IMR-90 (cell line): ENCODE measurements at regions not wholly inside any gene's neighbourhood (a gene's known extent, or its start where the extent isn't known, plus 50 kb on each side); places are given as distances from the start of the nearest gene placed in this dataset.

Experiments used
- ATAC-seq: fragments of 200-7000 bp; cut with Tn5 transposase; 2 replicates; pipeline ENCODE4 v1.9.1; 2020; ENCODE audit warnings: low read depth, mild to moderate bottlenecking, moderate library complexity
- BruUV-seq: library from RNA; stranded (reverse); fragments of 400-500 nt; replicated peaks from 2 replicates; lab custom pipeline; 2021; lab: Mats Ljungman, UMichigan
- CTCF ChIA-PET: fragments of 300-600 bp; formaldehyde crosslinking; extraction: SDS; loops from one replicate; lab custom pipeline; 2021; ENCODE audit warnings: antibody characterized with exemption; lab: Yijun Ruan, JAX
- POLR2A ChIA-PET: fragments of 300-600 bp; sonication (Branson Sonifier 250); formaldehyde crosslinking; loops from one replicate; lab custom pipeline; 2022; ENCODE audit warnings: antibody characterized with exemption; ENCODE audit not compliant: unreplicated experiment; lab: Charles Lee
- DNase-seq: peaks from one replicate; pipeline ENCODE4 v3.0.0; 2013
- H2AFZ ChIP-seq: replicated peaks from 2 replicates; pipeline ENCODE3; 2013; ENCODE audit warnings: low read length, mild to moderate bottlenecking; ENCODE audit not compliant: poor library complexity
- H2AK5ac ChIP-seq: 2 replicates; pipeline ENCODE4 v1.6.1; 2013; ENCODE audit warnings: low read depth, low read length, inconsistent platforms
- H2AK9ac ChIP-seq: replicated peaks from 2 replicates; pipeline ENCODE3; 2013; ENCODE audit warnings: mild to moderate bottlenecking, low read depth, low read length, moderate library complexity; ENCODE audit not compliant: poor library complexity
- H2BK120ac ChIP-seq: 2 replicates; pipeline ENCODE4 v1.6.1; 2013; ENCODE audit warnings: low read depth, low read length, inconsistent platforms
- H2BK15ac ChIP-seq: 3 replicates; pipeline ENCODE4 v1.6.1; 2013; ENCODE audit warnings: low read depth, low read length, inconsistent platforms
- H2BK20ac ChIP-seq: 2 replicates; pipeline ENCODE4 v1.6.1; 2013; ENCODE audit warnings: low read depth, mild to moderate bottlenecking, inconsistent platforms, low read length, moderate library complexity
- H2BK5ac ChIP-seq: 2 replicates; pipeline ENCODE4 v1.6.1; 2013; ENCODE audit warnings: mild to moderate bottlenecking, low read depth, low read length, inconsistent platforms; ENCODE audit not compliant: poor library complexity, severe bottlenecking
- H3K14ac ChIP-seq: replicated peaks from 2 replicates; pipeline ENCODE4 v1.6.1; 2013; ENCODE audit warnings: low read depth, low read length, inconsistent platforms
- H3K18ac ChIP-seq: 2 replicates; pipeline ENCODE4 v1.6.1; 2013; ENCODE audit warnings: low read depth, low read length, control low read depth
- H3K23ac ChIP-seq: 2 replicates; pipeline ENCODE4 v1.6.1; 2013; ENCODE audit warnings: low read depth, low read length, inconsistent platforms
- H3K27ac ChIP-seq: 2 replicates; pipeline ENCODE4 v1.5.1; 2013; ENCODE audit warnings: mild to moderate bottlenecking, control low read depth, low read length; ENCODE audit not compliant: insufficient read depth
- H3K27me3 ChIP-seq: 2 replicates; pipeline ENCODE4 v1.6.1; 2013; ENCODE audit warnings: low read length; ENCODE audit not compliant: control insufficient read depth, insufficient read depth
- H3K36me3 ChIP-seq: 2 replicates; pipeline ENCODE4 v1.6.1; 2013; ENCODE audit warnings: low read length, mixed read lengths; ENCODE audit not compliant: control insufficient read depth, insufficient read depth
- H3K4ac ChIP-seq: 2 replicates; pipeline ENCODE4 v1.6.1; 2013; ENCODE audit warnings: low read depth, low read length, inconsistent platforms
- H3K4me1 ChIP-seq: 2 replicates; pipeline ENCODE4 v1.6.1; 2013; ENCODE audit warnings: low read length, mixed read lengths; ENCODE audit not compliant: control insufficient read depth, insufficient read depth
- H3K4me2 ChIP-seq: 2 replicates; pipeline ENCODE4 v1.6.1; 2013; ENCODE audit warnings: low read depth, mild to moderate bottlenecking, control low read depth, low read length, moderate library complexity
- H3K4me3 ChIP-seq: 2 replicates; pipeline ENCODE4 v1.5.1; 2013; ENCODE audit warnings: low read depth, mild to moderate bottlenecking, control low read depth, low read length, moderate library complexity; ENCODE audit not compliant: insufficient read depth
- H3K56ac ChIP-seq: 2 replicates; pipeline ENCODE4 v1.6.1; 2013; ENCODE audit warnings: low read length, inconsistent platforms; ENCODE audit not compliant: insufficient read depth; ENCODE audit errors: extremely low read depth
- H3K79me1 ChIP-seq, 2 experiments: 2 replicates each; pipeline ENCODE4 v1.6.1; 2013; ENCODE audit warnings: low read length in 2 of 2, inconsistent platforms in 1 of 2, low read depth in 1 of 2
- H3K9ac ChIP-seq: 2 replicates; pipeline ENCODE4 v1.6.1; 2013; ENCODE audit warnings: low read depth, low read length, control low read depth
- H3K9me1 ChIP-seq: 2 replicates; pipeline ENCODE4 v1.6.1; 2013; ENCODE audit warnings: low read length, inconsistent platforms; ENCODE audit not compliant: insufficient read depth
- H3K9me3 ChIP-seq: 2 replicates; pipeline ENCODE4 v1.6.1; 2013; ENCODE audit warnings: low read length; ENCODE audit not compliant: control insufficient read depth, insufficient read depth
- H4K20me1 ChIP-seq: 2 replicates; pipeline ENCODE4 v1.6.1; 2013; ENCODE audit warnings: low read length, inconsistent platforms; ENCODE audit not compliant: insufficient read depth
- H4K5ac ChIP-seq: 2 replicates; pipeline ENCODE4 v1.6.1; 2013; ENCODE audit warnings: mild to moderate bottlenecking, low read depth, low read length, control low read depth
- H4K8ac ChIP-seq, 2 experiments: 2 replicates each; pipeline ENCODE4 v1.6.1; 2013; ENCODE audit warnings: low read depth in 2 of 2, low read length in 2 of 2, control low read depth in 1 of 2, inconsistent platforms in 1 of 2
- H4K91ac ChIP-seq: 2 replicates; pipeline ENCODE4 v1.6.1; 2013; ENCODE audit warnings: low read depth, low read length, inconsistent platforms; ENCODE audit not compliant: insufficient read depth
- CTCF ChIP-seq: conservative IDR thresholded peaks from 2 replicates; pipeline ENCODE4 v1.5.1; 2012; ENCODE audit warnings: mild to moderate bottlenecking, low read depth, low read length, improper control_type of control experiment
- FOS ChIP-seq: fragments of 150-350 bp; IDR thresholded peaks from 2 replicates; pipeline ENCODE4 v1.6.1; 2016; ENCODE audit warnings: low read depth, low read length
- MAFK ChIP-seq: IDR thresholded peaks from 2 replicates; pipeline ENCODE4 v1.6.1; 2012; ENCODE audit warnings: low read depth, low read length, improper control_type of control experiment
- RAD21 ChIP-seq: IDR thresholded peaks from 2 replicates; pipeline ENCODE4 v1.6.1; 2012; ENCODE audit warnings: low read length, improper control_type of control experiment
- WGBS, 2 experiments: methylation state at CpG; one replicate each; pipeline versions ENCODE4 v1.1.5 to v1.1.7; 2013; ENCODE audit warnings: missing lambda C conversion rate in 2 of 2; ENCODE audit not compliant: insufficient read length in 1 of 2; ENCODE audit errors: extremely low coverage in 2 of 2; 5-methylcytosine and 5-hydroxymethylcytosine counted together
- dilution Hi-C: fragments of 300-500 bp; cut with HindIII; formaldehyde crosslinking; loops from one replicate; pipeline ENCODE4 v1.14.3; 2018; ENCODE audit warnings: low sequenced_read_pairs; ENCODE audit not compliant: unreplicated experiment
- in situ Hi-C: fragments of 300-500 bp; cut with MboI; formaldehyde crosslinking; loops from 3 replicates; pipeline ENCODE4 v1.14.3; 2019; ENCODE audit warnings: low sequenced_read_pairs, inconsistent platforms, mixed read lengths
- intact Hi-C: fragments of 100-400 bp; cut with micrococcal nuclease; formaldehyde crosslinking; loops from 2 replicates; pipeline ENCODE4 v1.10.0; 2022

GRCh38 chr2:57440437-57440836 lies 606.2 kb upstream of the VRK2 start:
- no peak overlapping the region for H2BK15ac ChIP-seq
- H4K91ac ChIP-seq = no peak overlapping the region
- no peaks in the 10 kb centered on the region for H3K36me3 ChIP-seq
- H3K27ac ChIP-seq = no peak overlapping the region
- in situ Hi-C loops = no loop called here
- no TSS peak for BruUV-seq
- H3K4me1 ChIP-seq = no peaks in the 10 kb centered on the region
- no peaks in the 10 kb centered on the region for H4K20me1 ChIP-seq
- H3K4me2 ChIP-seq = no peak overlapping the region
- intact Hi-C loops = no loop called here
- H3K9ac ChIP-seq = no peak overlapping the region
- ChIA-PET CTCF (no interaction called here), POLR2A (no interaction called here)
- no peak overlapping the region for H2BK20ac ChIP-seq
- H2AK9ac ChIP-seq = no peak overlapping the region
- TF ChIP-seq FOS (no peak), CTCF (no peak), MAFK (0 out of 2 replicates have a peak, but pooled peaks have one; percentile 8), RAD21 (no peak)
- DNase-seq (no peak), ATAC-seq (no peak)
- no peak overlapping the region for H4K8ac ChIP-seq
- no peak overlapping the region for H3K14ac ChIP-seq
- H2AK5ac ChIP-seq = no peak overlapping the region
- no peaks in the 10 kb centered on the region for H3K9me3 ChIP-seq
- no peak overlapping the region for H3K4ac ChIP-seq
- no peak overlapping the region for H3K56ac ChIP-seq
- H3K23ac ChIP-seq = no peak overlapping the region
- H4K5ac ChIP-seq = no peak overlapping the region
- no peak overlapping the region for H2BK5ac ChIP-seq
- no peak overlapping the region for H2AFZ ChIP-seq
- no peaks in the 10 kb centered on the region for H3K27me3 ChIP-seq
- no CpG with 5 or more reads among the region's 1 CpG for WGBS, 2 experiments
- no peaks in the 10 kb centered on the region for H3K9me1 ChIP-seq
- dilution Hi-C loops = no loop called here
- H3K79me1 ChIP-seq = no peaks in the 10 kb centered on the region
- H3K4me3 ChIP-seq = no peak overlapping the region
- no peak overlapping the region for H3K18ac ChIP-seq
- H2BK120ac ChIP-seq = no peak overlapping the region
